ENCODE measurements at regions not wholly inside any gene's neighbourhood (a gene's known extent, or its start where the extent isn't known, plus 50 kb on each side); places are given as distances from the start of the nearest gene placed in this dataset.

DNA sequence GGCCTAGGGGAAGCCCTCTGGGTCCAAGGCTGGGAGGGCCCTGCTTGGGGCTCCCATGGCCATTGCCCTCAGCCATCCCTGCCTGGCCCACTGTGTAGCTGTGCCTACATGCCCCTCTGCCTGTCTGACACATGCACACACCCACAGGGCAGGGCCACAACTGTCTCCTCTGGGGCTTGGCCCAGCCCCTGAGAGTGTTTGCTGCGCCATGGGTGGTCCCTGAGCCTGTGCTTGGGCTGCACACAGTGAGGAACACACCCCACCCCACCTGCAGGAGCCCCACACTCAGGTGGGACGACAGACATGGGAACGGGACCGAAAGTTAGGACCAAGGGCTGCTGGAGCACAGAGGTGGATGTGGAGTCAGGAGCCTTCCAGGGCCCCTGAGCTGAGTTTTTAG is 489.5 kb downstream of the TBC1D22A start:
- DNase-seq = no peak

DNA sequence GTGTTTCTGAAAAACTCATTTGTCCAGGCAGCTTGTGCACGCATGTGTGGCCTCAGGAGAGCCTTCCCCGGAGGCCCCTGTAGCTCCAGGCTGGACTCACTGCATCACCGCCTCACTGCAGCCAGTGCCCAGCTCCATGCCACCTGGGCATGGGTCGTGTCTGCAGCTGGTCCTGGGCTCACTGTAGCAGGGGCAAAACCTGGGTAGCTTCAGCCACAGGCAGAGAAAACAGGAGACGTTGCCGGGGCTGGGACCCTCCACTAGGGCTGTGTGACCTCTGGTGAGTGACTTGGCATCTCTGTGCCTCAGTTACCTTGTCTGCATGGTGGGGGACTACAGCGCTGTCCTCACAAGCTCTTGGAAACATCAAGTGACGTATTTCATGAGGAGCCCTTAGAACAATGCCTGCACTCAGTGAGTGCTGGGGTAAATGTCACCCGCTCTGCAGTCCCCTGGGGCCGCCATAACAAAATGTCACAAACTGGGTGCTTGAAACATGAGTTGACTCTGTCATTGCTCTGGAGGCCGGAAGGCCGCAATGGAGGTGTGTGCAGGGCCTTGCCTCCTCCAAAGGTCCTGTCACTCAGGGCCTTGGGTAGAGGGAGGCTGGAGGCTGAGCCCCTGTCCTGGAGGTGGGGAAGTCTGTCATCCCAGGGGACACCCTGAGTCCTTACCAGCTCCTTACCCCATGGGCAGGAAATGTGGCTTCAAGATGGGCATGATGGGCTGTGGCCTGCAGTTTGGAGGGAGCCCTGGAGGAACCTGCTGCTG is 488.7 kb downstream of the TBC1D22A start:
- DNase-seq = no peak

DNA sequence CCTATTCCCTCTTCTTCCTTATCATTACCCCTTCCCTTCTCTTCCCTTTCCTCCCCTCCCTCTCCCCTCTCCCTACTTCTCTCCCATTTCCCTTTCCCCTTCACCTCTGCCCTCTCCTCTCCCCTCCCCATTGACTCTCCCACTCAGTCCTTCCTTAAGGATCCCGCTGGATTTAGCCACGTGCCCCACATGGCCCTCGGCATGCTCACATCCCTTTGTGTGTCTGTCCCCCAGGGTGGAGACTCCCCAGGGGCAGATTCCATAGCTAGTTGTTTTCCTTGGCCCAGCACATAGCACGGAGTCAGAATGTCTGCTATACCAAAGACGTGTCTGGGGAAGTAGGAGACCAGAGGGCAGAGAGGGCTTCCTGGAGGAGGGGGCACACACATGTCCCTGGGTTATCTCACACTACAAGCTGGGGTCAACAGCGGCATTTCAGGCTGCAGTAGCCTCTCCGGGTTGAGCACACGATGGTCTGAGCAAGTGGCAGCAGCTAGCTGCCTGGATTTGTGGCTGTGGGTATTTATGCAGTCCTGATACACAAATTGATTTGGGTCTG is 487.0 kb downstream of the TBC1D22A start:
- no peak for DNase-seq

DNA sequence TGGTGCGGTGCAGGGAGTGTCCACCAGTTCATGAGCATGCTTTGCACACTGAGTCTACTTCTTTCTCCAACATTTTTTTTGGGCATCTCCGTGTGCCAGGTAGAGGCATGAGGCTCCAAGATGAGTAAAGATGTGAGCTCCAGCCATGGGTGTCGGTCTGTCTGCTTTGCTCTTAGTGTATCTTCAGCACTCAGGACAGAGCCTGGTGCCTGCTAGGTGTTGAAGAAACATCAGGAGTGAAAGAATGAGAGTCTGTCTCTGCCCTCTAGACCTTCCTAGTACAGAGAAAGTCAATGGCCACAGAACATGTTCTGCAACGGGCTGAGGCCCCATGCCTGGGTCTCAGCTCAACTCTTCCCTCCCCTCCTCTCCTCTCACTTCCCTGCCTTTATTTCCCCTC is 486.5 kb downstream of the TBC1D22A start:
- no peak for DNase-seq

DNA sequence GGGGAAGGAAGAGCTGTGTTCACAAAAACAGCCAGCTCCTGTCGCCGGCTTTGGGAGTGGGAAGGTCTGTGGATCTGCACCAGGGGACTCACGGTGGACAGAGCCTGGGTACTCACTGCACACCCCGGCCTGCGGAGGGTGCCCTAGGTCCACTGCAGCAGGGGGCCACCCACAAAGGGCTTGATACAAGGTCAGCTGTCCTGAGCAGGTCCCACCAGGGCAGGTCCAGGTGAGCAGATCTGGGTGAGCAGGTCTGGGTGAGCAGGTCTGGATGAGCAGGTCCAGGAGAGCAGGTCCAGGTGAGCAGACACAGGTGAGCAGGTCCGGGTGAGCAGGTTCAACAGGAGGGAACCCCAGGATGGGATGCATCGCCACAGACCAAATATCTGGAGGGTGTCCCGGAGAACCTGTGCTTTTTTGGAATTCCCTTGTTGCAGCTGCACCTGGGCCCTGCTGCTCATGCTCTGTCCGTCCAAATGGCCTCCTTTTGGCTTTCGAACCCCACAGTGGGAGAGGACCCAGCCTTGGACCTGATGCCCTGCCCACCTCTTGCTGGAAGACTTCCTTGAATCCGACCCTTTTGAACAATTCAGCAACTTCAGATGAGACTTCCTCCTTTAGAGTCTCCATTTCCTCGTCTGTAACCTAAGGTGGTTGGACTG is 485.3 kb downstream of the TBC1D22A start:
- DNase-seq = no peak

DNA sequence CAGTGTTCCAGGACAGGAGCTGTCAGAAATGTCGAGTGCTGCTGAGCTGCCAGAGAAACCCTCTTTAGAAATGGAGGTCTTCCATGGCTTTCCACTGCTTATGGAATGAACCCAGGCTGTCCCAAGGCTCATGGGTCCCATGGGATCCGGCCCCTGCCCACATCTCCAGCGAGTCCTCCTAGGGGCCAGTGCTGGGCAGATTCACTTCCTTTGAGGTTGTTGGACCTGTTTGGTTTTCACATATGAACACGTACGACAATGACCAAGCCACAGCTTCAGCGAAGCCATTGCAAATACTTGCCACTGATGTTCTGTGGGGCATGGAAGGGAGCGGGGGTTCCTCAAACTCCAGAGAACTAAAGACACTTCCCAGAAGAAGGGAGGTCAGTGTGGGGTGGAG is 483.3 kb downstream of the TBC1D22A start:
- DNase-seq = no peak

DNA sequence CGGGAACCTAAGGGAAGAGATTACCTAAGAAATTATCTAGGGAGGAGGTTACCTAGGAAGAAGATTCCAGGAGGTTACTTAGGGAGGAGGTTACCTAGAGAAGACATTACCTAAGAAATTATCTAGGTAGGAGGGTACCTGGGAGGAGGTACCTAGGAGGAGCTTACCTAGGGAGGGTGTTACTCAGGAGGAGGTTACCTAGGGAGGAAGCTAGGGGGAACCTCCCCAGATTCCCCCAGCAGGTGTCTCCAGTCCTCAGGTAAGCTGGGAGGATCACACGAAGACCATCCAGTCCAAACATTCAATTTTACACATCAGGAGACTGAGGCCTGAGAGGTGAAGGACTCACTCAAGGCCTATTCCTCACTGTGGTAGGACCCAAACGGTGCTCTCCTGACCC is 482.8 kb downstream of the TBC1D22A start:
- DNase-seq = no peak

DNA sequence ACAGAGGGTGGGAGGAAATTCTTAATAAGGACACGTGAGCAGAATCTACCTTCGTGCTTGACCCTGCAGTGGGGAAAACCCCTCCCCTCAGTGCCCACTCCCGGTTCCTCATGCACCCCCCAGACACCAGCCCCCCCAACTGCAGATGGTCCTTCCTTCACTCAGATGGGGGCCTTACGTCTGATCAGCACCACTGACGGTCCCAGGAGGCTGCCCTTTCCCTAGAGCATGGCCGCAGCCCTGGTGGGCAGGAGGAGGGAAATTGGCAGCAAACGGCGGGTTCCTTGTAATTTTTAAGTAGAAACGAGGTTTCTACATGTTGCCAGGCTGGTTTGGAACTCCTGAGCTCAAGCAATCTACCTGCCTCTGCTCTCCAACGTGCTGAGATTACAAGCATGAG is 477.7 kb downstream of the TBC1D22A start:
- no peak for DNase-seq

DNA sequence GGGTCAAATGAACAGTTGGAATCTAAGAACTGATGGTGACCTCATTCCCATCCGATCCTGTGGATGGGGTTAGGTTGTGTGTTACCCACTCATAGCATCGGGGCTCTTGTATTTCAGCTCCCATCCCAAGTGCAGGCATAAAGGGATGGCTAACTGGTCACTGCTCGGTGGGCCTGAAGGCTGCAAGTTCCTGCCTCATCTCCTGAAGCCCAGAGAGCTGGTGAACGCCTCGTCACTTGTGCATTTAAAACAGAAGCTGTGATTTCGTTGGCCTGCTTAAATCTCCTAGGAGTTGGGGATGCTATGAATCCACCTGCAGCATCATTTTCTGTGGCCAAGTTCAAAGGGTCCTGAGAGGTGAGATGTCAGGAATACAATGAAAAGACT is 477.0 kb downstream of the TBC1D22A start:
- no peak for DNase-seq

DNA sequence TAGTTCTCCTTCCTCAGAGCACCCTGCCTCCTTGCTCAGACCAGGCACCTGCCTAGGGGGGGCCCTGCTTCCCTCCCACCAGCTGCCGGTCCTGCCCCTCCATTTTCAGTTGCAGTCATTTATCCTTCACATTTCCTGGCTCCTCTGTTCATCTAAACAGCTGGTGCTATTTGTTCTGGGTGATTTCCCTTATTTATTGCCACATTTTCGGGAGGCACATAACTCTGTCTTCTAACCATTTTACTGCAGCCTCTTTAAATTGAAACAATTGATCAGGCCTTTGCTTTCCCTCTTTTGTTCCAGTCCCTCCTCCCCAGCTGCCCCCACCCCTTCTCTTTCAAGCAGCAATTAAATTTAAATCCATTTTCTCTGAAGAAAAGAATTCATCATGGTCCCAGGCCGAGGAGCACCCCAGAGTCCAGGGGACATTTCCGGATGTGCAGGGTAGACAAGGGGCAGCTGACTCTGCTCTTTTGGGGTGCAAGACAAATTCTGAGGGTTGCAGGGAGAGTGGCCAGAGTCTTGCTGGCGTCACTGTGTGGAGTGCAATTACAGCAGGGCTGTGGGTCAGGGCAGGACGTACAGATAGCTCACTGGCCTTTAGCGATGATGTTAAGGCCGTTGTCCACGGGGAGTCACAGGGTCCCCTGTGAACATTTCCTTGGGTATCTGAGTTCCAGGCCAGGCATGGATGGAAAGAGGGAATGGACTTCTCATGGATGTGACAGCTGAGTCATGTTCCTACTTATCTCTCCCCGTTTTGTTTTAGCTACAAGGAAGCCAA is 476.4 kb downstream of the TBC1D22A start:
- no peak for DNase-seq

DNA sequence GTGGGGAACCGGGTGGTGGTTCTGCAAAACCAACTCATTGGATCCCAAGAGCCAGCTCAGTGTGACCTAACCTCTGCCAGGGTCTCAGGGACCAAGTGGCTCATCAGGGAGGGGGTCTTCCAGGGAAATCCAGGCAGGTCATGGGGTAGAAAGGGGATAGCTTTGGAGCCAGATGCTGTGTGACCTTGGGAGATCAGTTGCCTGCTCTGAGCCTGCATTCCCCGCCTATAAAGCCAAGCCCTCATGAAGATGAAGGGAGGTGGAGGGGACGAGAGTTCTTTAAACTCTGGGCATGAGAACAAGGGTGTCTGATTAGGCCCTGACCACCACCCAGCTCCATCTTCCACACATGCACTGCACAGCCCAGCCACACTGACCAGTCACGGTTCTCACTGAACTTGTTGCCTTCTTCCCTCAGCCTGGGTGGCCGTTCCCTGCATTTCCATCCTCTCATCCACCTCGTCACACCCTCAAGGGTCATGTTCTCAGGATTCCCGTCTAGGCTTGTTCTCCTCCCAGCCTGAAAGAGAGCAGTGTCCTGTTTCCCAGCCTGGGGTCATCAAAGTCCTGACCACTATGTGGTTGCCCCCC is 475.5 kb downstream of the TBC1D22A start:
- DNase-seq = no peak

DNA sequence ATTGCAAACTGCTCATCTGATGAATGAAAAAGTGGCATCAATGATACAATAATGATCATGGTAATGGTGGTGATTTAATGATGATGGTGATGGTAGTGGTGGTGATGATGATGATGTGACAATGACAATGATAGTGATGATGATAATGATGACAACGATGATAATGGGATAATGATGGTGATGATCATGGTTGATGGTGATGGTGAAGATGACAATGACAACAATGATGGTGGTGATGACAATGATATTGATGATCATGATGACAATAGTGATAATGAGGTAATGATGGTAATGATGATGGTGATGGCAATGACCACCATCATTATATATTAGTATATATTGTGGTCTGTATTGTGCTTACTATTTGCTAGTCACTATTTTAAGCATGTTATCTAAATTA is 474.3 kb downstream of the TBC1D22A start:
- no peak for DNase-seq

DNA sequence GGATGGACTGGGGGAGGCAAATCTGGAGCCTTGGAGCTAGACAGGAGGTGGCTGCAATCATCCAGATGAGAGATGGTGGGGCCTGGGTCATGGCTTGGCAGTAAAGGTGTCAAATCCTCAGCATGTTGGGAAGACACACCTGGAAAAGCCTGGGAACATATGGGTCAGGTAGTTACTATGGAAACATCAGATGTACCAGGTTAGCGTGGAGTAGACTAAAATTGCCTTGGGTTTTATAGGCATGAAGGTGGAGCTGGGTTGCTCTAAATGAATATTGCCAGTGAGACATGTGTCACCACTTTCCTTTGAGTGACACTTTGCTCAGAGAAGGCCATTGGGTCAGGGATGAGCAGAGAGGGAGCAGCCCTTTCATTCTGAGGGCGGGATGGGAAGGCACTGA is 473.7 kb downstream of the TBC1D22A start:
- no peak for DNase-seq

DNA sequence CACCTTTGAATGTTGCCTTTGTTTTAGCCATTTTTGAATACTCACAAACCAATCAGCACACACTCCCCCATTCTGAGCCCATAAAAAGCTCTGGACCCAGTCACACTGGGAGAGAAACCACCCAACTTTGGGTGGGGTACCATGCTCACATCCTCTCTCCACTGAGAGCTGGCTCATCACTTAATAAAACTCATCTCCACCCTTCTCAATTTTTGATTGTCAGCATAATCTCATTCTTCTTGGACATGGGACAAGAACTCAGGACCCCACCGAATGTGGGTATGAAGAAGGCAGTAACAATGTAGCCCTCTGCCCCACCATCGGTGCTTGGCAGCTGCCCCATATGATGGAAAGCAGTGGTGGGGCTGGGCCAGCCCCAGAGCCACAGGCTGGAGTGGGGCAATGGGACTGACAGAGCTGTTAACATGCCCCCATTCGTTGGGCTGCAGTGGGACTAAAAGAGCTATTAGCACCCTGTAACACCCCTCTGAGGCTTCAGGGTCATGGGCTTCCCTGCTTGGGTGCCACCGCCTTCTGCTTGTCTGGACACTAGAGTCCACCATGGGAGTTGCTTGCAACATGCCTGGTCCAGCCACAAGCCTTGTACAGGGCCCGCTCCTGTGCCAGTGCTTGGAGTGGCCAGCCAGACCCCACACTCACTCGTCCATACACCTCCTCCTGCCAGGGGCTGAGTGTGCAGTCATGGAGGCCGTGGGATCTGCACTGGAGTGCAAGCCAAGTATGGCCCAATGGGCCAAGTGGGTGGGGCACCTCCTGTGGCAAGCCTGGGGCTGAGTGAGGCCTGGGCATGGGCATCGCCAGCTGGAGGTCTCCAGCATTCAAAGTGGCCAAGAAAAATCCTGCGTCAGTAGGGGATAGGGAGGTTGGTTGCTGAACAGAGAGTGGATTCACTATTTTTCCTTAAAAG is 471.1 kb downstream of the TBC1D22A start:
- no peak for DNase-seq

DNA sequence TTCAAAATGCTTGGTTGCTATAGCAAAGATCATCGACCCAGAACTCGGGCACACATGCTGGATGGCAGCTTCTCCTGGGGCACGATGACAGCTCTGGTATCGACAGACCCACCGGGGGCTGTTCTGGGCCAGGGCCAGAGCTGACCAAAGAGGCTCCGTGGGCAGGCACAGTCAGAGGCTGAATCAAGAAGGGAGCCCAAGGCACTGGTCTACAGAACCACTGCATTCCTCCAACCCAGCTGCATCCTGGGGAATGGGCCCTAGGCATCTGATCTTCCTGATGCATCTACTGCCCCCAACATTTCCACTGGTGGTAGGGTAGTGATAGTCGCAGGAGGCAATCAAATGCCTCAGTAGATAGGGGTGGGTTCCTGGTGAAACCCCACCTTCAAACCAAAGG is 470.3 kb downstream of the TBC1D22A start:
- DNase-seq = no peak

DNA sequence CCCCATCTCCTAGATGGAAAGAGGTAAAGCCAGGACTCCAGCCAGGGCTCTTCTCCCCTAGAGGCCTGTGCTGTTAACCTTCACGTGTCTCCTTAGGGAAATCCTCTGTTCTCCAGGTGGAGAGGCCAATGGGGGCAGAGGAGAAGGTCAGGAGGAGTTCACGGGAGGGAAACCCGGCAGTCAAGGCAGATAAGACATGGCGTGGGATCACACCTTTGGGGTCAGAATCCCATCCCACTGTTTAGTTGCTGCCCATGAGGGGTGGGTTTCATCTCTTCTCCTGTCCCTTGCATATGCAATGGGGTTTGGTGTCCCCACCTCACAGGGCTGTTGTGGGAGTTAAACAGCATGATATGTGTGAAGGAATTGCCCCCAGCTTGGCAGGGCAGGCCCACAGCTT is 469.7 kb downstream of the TBC1D22A start:
- DNase-seq = no peak

DNA sequence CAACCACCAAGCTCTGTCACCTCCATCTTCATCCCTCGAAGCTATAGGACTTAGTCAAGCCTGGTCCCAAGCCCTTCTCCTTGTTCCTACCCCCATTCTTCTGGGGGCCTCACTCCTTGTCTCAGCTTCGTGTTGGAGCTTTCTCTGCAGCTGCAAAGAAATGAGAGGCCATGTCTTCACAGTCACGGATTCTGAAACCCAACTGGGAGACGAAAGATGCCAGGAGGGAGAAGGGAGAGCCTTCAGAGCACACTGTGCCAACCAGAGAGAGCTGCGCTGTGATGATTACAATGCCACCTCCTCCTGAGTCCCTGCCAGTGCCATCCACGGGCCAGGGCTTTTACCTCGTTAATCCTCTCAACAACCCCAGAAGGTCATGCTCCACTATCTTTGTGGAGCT is 469.3 kb downstream of the TBC1D22A start:
- DNase-seq = no peak

DNA sequence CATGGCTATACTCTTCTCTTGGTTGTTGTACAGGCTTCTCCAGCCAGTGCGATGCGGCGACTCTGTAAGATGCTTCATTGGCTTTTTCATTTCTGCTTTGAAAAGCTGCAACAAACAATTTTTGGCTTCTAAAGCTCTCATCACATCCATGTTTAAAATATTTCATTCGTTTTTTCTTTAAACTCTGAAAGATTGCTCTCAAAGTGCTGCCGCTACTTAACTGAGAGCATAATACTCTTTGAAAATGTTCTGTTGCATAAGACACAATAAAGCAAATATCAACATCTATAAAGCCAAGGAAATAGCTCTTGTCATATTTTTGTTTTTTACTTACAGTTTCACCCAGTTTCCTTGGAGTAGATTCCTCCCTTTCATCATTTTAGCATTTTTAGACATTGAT is 468.3 kb downstream of the TBC1D22A start:
- DNase-seq = no peak

DNA sequence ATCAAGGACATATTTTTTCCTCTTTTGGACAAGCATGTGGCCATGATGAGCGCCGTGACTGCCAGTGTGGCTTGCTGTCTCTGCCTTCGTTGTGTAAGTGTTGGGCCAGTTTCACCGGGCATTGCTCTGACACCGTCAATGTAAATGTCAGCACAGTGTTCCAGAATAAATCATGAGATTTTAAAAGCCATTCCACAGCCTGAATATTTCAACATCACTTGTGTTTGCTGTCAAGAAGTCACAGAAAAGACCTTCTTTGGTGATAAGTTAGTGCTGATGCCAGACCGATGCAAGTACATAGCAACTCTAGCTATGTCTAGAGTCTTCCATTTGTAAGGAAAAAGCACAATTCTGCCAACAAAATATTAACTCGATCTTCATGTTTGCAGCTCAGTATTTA is 467.8 kb downstream of the TBC1D22A start:
- DNase-seq = no peak

DNA sequence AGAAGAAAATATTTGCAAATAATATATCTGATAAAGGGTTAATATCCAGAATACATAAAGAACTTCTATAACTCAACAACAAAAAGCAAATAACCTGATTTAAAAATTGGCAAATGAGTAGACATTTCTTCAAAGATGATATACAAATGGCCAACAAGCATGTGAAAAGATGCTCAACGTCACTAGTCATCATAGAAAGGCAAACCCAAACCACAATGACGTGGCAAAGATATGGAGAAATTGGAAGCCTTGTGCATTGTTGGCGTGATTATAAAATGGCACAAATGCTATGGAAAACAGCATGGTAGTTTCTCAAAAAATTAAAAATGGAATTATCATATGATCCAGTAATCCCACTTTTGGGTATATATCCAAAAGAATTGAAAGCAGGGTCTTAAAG is 466.3 kb downstream of the TBC1D22A start:
- no peak for DNase-seq

DNA sequence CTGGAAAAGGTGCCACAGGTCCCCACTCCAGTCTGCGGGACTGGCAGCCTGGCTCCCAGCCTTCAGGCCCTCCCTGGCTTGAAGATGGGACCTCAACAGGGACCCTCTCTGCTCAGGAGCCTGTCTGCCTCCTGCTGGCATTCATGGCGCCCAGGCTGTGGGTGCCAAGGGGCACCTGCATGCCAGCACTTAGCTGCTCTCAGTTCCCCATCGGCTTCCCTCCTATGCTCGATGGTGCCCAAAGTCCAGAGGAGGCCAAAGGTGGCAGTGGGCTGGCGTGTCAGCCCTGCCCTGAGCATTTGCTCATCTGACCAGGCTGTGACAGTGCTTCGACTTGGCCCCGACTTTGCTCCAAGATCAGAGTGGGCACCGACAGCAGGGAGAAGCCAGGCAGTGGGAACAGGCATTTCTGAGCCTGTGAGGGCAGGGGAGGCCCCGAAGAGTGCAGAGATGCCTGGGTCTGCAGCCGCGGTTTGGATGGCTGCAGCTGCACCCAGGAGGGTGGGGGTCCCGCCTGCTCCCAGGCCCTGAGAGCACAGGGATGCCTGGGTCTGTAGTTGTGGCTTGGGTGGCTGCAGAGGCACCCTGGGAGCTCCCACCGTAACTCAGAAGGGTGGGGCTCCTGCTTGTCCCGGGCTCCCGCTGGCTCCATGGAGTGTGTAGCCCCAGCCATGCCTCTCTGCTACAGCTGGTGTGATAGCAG is 463.6 kb downstream of the TBC1D22A start:
- DNase-seq = no peak
